ENCODE measurements at regions not wholly inside any gene's neighbourhood (a gene's known extent, or its start where the extent isn't known, plus 50 kb on each side); places are given as distances from the start of the nearest gene placed in this dataset.

DNA sequence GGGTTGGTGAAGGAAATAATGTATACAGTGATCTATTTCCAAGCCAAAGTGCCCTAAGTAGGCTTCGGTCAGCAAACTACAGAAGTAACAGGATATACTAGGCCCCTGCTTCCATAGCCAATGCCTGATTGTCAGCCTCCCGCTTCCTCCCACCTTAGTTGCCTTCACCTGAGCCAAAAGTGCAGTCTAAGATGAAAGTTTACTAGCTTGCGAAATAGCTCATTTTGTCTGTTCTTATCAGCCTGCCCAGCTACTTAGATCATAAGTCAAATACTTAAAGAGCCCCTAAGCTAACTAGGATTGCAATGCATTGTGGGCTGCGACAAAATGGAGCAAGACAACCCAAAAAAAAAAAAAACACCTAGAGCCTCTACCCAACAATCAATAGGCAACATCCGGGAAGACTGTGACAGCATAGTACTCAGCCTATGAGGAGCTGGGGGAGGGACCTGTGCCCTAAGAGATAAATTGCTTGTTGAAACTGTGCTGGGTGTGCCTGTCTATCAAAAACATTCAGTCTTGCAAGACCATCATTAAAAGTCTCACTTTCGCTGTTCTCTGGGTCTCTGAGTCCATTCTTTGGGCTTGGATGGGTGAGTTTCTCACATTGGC is 454.7 kb upstream of the TSHZ3 start:
- no peak for TF ChIP-seq ZFX (IDR thresholded peaks at IDR 0.05)
- TF ChIP-seq, protein P1, sequence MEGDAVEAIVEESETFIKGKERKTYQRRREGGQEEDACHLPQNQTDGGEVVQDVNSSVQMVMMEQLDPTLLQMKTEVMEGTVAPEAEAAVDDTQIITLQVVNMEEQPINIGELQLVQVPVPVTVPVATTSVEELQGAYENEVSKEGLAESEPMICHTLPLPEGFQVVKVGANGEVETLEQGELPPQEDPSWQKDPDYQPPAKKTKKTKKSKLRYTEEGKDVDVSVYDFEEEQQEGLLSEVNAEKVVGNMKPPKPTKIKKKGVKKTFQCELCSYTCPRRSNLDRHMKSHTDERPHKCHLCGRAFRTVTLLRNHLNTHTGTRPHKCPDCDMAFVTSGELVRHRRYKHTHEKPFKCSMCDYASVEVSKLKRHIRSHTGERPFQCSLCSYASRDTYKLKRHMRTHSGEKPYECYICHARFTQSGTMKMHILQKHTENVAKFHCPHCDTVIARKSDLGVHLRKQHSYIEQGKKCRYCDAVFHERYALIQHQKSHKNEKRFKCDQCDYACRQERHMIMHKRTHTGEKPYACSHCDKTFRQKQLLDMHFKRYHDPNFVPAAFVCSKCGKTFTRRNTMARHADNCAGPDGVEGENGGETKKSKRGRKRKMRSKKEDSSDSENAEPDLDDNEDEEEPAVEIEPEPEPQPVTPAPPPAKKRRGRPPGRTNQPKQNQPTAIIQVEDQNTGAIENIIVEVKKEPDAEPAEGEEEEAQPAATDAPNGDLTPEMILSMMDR (conservative IDR thresholded peaks at IDR 0.05), result no peak
- H3K27ac ChIP-seq, result no peak overlapping the region

DNA sequence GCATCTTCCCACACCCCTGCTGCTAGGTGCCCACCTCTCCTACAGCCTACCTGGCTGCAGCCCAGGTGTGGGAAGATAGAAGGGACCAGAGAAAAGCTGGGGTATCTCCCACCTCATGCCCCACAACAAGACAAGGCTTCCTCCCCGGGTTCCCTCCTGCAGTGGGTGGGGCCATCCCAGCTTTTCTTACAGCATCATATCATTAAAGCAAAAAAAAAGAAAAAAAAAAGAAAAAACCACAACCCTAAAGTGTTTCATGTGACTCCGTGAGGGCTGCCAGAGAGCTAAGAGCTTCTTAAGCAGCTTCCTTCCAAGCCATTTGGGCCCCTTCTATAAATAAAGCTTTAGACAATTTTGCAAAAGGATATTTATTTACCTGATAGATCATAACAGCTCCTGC is 455.4 kb upstream of the TSHZ3 start:
- H3K27ac ChIP-seq, result no peak overlapping the region
- TF ChIP-seq, protein P1 (conservative IDR thresholded peaks at IDR 0.05), result no peak
- no peak for TF ChIP-seq ZFX (IDR thresholded peaks at IDR 0.05)

DNA sequence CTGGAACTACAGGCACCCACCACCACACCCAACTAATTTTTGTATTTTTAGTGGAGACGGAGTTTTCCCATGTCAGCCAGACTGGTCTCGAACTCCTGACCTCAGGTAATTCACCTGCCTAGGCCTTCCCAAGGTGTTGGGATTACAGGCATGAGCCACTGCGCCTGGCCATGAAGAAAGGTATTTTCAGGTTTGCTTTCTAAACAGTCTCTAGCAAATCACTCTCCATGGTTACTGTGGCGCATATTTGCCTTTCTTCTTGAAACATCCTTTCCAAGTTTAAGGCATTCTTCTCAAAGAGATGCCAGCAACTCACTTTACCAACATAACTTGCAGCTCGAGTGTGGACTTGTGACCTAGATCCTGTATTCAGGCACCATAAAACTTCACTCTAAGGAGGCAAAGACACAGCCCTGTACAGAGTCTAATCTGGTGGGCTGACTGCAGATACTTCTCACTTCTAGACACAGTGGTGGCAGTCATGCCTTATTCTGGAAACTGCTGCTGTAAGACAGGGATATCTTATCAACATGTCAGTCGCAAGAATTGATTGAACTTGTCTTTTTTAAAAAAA is 461.4 kb upstream of the TSHZ3 start:
- no peak overlapping the region for H3K27ac ChIP-seq
- TF ChIP-seq ZFX (IDR thresholded peaks at IDR 0.05), result no peak
- TF ChIP-seq, protein P1 (conservative IDR thresholded peaks at IDR 0.05), result no peak

DNA sequence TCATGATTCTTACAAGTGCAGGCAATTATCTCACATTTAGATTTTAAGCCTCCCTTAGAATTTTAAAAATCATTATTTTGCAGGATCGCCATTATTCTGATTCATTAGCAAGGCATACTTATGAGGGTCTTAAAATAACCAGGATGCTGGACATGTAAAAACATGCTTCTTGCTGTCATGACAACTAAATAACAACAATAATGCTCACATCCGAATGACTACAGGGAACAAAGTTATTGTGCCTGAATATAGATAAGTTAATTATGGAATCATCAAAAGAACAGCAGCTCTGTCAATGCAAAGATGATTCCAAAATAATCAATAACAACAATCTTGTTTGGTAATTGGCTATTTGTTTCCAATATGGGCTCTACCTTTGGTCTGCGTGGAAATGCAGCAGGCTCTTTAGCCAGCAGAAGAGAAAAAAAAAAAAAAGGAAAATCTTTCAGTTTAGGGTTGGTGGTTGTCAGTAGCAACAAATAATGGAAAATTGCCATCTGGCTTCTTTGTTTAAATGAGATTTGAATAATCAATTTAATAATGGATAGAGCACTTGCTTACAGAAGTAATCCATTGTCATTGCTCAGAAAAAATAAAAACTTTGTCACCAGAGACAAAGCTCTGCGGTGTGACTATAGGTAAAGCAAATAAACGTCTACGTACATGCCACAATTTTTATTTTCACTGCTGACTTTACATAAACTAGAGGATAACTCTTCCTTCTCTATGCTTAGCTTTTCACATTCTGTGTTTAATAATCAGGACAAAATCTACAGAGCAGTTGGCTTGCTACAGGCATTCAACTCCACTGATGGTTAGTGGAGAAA is 468.9 kb upstream of the TSHZ3 start:
- no peak overlapping the region for H3K27ac ChIP-seq

DNA sequence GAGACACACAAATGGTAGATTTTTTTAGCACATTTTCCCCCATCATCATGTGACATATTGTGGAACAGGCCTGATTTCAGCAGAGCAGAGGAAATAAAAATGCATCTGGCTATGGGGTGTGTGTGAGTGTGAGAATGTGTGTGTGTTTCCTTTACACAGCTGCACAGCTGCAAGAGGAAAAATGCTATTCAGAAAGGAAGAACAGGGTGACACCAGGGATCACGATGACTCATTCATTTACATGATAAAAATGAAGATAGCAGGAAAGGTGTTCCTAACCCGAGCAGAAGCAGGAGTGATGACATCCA is 469.5 kb upstream of the TSHZ3 start:
- TF ChIP-seq, protein P1 (conservative IDR thresholded peaks at IDR 0.05), result no peak
- no peak for TF ChIP-seq ZFX (IDR thresholded peaks at IDR 0.05)
- no peak overlapping the region for H3K27ac ChIP-seq

More for the DNA sequence above, 468.9 kb upstream of the TSHZ3 start:
- TF ChIP-seq ZFX (IDR thresholded peaks at IDR 0.05), result no peak
- TF ChIP-seq, protein P1 (conservative IDR thresholded peaks at IDR 0.05), result no peak

DNA sequence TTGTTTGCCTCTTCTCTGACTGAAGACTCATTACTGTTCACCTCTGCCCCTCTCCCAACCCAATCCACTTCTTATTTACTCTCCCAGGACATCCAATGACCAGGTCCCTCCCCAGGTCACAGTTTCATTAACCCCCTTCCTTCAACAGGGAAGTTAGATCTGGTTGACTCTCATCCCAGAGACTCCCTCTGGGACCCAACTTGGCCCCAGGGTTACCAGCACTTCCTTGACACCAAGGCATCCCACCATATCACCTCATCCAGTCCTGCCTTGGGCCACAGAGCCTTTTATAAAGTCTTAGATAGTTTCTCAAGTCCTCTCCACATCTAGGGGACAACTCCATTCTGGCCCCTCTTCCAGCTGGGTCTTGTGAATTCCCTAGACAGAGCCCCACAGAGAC is 470.6 kb upstream of the TSHZ3 start:
- TF ChIP-seq, protein P1 (conservative IDR thresholded peaks at IDR 0.05), result no peak
- no peak for TF ChIP-seq ZFX (IDR thresholded peaks at IDR 0.05)
- H3K27ac ChIP-seq, result no peak overlapping the region

DNA sequence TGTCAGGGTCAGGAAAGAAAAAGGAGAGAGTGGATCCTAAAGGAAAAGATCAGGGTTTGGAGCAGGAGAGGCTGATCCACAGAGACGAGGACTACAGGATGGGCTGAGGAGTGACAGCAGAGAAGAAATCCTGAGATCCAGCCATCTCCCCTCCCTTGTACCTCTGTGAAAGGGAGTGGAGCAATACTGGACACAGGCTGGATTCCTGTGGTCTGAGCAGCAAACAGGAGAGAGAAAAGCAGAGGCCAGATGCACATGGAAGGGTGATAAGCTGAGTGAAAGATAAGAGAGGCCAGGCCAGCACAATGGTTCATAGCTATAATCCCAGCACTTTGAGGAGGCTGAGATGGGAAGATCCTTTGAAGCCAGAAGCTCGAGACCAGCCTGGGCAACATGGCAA is 472.1 kb upstream of the TSHZ3 start:
- TF ChIP-seq, protein P1 (conservative IDR thresholded peaks at IDR 0.05), result no peak
- TF ChIP-seq ZFX (IDR thresholded peaks at IDR 0.05), result no peak

More for the DNA sequence above, 472.1 kb upstream of the TSHZ3 start:
- no peak overlapping the region for H3K27ac ChIP-seq

Measured in C4-2B (cell line).